Stomach (tissue), 4 donors: ENCODE measurements at regions not wholly inside any gene's neighbourhood (a gene's known extent, or its start where the extent isn't known, plus 50 kb on each side); places are given as distances from the start of the nearest gene placed in this dataset.

Experiments
- CTCF ChIP-seq, 7 experiments: fragments of 450-650 bp in 4 of 7; fragments of 200-600 bp in 3 of 7; sonication (generic) in 3 of 7; IDR thresholded peaks; one replicate each; pipeline ENCODE4 v1.5.1; 2016 to 2019; ENCODE audit warnings: antibody characterized with exemption in 7 of 7, control low read depth in 2 of 7, mild to moderate bottlenecking in 1 of 7
- POLR2AphosphoS5 ChIP-seq, 3 donors: sonication (generic); formaldehyde crosslinking; IDR thresholded peaks; one replicate each; pipeline ENCODE4 v1.6.1; 2016; ENCODE audit warnings: antibody characterized with exemption in 3 of 3

- TF ChIP-seq POLR2AphosphoS5 (IDR thresholded peaks at IDR 0.05) (no peak), CTCF (IDR thresholded peaks at IDR 0.05) (no peak)
Observed at GRCh38 chr5:57113481-57113880, 60.4 kb upstream of the GPBP1 start.
